HUDEP-2 (cell line): ENCODE measurements at regions not wholly inside any gene's neighbourhood (a gene's known extent, or its start where the extent isn't known, plus 50 kb on each side); places are given as distances from the start of the nearest gene placed in this dataset.

Experiments
- DNase-seq, 76 experiments: peaks; one replicate each; lab custom pipeline; 2025; ENCODE audit not compliant: unreplicated experiment in 76 of 76; lab: John Stamatoyannopoulos, UW

GRCh38 chrX:39309721-39310152 is 508.5 kb downstream of the MID1IP1 start:
- DNase-seq = peak in 1 of 76 experiments; percentile 0

GRCh38 chrX:39310891-39311290 is 509.6 kb downstream of the MID1IP1 start:
- no peak for DNase-seq

GRCh38 chrX:39311646-39312045 is 510.4 kb downstream of the MID1IP1 start:
- no peak for DNase-seq

GRCh38 chrX:39313146-39313545 is 511.9 kb downstream of the MID1IP1 start:
- DNase-seq = no peak

GRCh38 chrX:39318506-39319343 is 517.5 kb downstream of the MID1IP1 start:
- no peak for DNase-seq

- DNase-seq = no peak
These were observed 518.9 kb downstream of the MID1IP1 start for GRCh38 chrX:39320165-39320564.

- no peak for DNase-seq
These were observed 521.2 kb downstream of the MID1IP1 start for GRCh38 chrX:39322496-39322895.

GRCh38 chrX:39324233-39324930 is 523.1 kb downstream of the MID1IP1 start:
- DNase-seq = no peak

- no peak for DNase-seq
These were observed 526.0 kb downstream of the MID1IP1 start for GRCh38 chrX:39327255-39327654.

- DNase-seq = no peak
These were observed 526.4 kb downstream of the MID1IP1 start for GRCh38 chrX:39327705-39328104.

- no peak for DNase-seq
These were observed 527.4 kb downstream of the MID1IP1 start for GRCh38 chrX:39328661-39329060.

GRCh38 chrX:39331082-39331704 is 529.9 kb downstream of the MID1IP1 start:
- DNase-seq = no peak

- DNase-seq = no peak
These were observed 532.2 kb downstream of the MID1IP1 start for GRCh38 chrX:39333451-39333850.

- DNase-seq = no peak
These were observed 534.4 kb downstream of the MID1IP1 start for GRCh38 chrX:39335513-39336235.

GRCh38 chrX:39336671-39337311 is 535.5 kb downstream of the MID1IP1 start:
- no peak for DNase-seq

GRCh38 chrX:39337451-39337850 is 536.2 kb downstream of the MID1IP1 start:
- DNase-seq = no peak

GRCh38 chrX:39338583-39338982 is 537.3 kb downstream of the MID1IP1 start:
- DNase-seq = no peak

GRCh38 chrX:39356119-39356807 is 555.0 kb downstream of the MID1IP1 start:
- no peak for DNase-seq

GRCh38 chrX:39360101-39360500 is 558.8 kb downstream of the MID1IP1 start:
- no peak for DNase-seq

- no peak for DNase-seq
These were observed 560.5 kb downstream of the MID1IP1 start for GRCh38 chrX:39361736-39362135.
